ENCODE measurements at regions not wholly inside any gene's neighbourhood (a gene's known extent, or its start where the extent isn't known, plus 50 kb on each side); places are given as distances from the start of the nearest gene placed in this dataset.

DNA sequence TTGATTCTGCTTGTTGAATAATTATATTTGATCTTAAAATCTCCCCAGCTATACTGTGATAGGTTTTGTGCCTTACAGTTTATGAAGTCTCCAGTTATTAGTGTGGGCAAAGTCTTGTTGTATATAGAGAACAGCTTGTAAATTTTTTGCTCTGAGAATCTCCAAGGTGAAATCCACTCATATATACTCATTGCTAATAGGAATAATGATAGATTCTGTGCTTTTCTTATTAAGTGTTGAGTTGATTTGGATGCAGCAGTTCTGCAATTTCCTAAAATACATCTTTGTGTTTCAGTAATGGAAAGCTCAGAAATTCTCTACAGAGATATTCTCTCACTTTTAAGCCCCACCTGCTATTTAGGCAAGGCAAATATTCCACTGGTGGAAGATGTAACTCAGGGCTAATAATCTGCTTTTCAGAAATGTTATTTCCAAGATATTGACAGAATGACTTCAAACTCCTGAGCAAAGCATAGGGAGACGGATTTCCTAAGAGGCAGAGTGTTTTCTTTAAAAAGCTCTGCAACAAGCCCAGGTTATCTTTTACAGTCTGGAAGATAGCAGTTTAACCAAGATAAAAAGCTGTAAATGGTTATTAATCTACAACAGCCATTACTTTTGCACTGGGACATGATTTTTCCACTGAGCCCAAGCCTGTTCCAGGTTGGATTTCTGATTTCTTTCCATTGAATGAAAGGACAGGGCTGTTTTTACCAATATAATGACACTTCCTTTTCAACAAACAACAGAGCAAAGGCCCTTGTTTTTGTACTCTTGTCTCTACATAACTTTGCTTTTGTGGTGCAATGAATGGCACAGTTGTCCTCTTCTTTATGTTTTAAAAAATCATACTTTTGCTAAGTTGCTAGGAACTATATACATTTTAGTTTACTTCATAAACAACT lies 239.9 kb upstream of the ATP2B1 start:
- TF ChIP-seq CTCF (IDR thresholded peaks at IDR 0.05; ENCODE audit: poor library complexity, severe bottlenecking) (no peak), RAD21 (conservative IDR thresholded peaks at IDR 0.05) (no peak), POLR2AphosphoS5 (IDR thresholded peaks at IDR 0.05) (no peak), TAF1 (IDR thresholded peaks at IDR 0.05; ENCODE audit: low read depth) (no peak), SMC3 (conservative IDR thresholded peaks at IDR 0.05; ENCODE audit: poor library complexity) (no peak), EZH2 (IDR thresholded peaks at IDR 0.05; ENCODE audit: borderline replicate concordance, insufficient read depth, low read length, poor library complexity, severe bottlenecking) (no peak), MXI1 (conservative IDR thresholded peaks at IDR 0.05; ENCODE audit: poor library complexity, severe bottlenecking) (no peak), EP300 (conservative IDR thresholded peaks at IDR 0.05; ENCODE audit: poor library complexity, severe bottlenecking) (no peak)
- TF ChIP-seq, protein P1, sequence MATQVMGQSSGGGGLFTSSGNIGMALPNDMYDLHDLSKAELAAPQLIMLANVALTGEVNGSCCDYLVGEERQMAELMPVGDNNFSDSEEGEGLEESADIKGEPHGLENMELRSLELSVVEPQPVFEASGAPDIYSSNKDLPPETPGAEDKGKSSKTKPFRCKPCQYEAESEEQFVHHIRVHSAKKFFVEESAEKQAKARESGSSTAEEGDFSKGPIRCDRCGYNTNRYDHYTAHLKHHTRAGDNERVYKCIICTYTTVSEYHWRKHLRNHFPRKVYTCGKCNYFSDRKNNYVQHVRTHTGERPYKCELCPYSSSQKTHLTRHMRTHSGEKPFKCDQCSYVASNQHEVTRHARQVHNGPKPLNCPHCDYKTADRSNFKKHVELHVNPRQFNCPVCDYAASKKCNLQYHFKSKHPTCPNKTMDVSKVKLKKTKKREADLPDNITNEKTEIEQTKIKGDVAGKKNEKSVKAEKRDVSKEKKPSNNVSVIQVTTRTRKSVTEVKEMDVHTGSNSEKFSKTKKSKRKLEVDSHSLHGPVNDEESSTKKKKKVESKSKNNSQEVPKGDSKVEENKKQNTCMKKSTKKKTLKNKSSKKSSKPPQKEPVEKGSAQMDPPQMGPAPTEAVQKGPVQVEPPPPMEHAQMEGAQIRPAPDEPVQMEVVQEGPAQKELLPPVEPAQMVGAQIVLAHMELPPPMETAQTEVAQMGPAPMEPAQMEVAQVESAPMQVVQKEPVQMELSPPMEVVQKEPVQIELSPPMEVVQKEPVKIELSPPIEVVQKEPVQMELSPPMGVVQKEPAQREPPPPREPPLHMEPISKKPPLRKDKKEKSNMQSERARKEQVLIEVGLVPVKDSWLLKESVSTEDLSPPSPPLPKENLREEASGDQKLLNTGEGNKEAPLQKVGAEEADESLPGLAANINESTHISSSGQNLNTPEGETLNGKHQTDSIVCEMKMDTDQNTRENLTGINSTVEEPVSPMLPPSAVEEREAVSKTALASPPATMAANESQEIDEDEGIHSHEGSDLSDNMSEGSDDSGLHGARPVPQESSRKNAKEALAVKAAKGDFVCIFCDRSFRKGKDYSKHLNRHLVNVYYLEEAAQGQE (IDR thresholded peaks at IDR 0.05; ENCODE audit: borderline replicate concordance): no peak
- H3K9me2 ChIP-seq (ENCODE audit: insufficient read depth, low read length): no peaks in the 10 kb centered on the region
- no peak overlapping the region for H2AFZ ChIP-seq (ENCODE audit: low read depth, low read length)
- H3K27me3 ChIP-seq (ENCODE audit: insufficient read depth, low read depth, low read length): no peaks in the 10 kb centered on the region
- H3K79me2 ChIP-seq (replicated peaks; ENCODE audit: insufficient read depth, low read length): no peaks in the 10 kb centered on the region
- H3K9me3 ChIP-seq (ENCODE audit: low read length): no peaks in the 10 kb centered on the region
- no peaks in the 10 kb centered on the region for H3F3A ChIP-seq (ENCODE audit: insufficient read depth, low read length, poor library complexity, severe bottlenecking)
- H3K27ac ChIP-seq (ENCODE audit: low read length): no peak overlapping the region
- H3K4me2 ChIP-seq (ENCODE audit: low read length): no peak overlapping the region
- H4K20me1 ChIP-seq (ENCODE audit: insufficient read depth): no peaks in the 10 kb centered on the region
- no peak overlapping the region for H3K9ac ChIP-seq (ENCODE audit: low read length)
- H3K36me3 ChIP-seq (ENCODE audit: insufficient read depth, low read length): no peaks in the 10 kb centered on the region
- no peak overlapping the region for H3K4me3 ChIP-seq (ENCODE audit: low read length)

GRCh38 chr12:89947437-89948270 lies 239.0 kb upstream of the ATP2B1 start:
- no peak overlapping the region for H3K9ac ChIP-seq (ENCODE audit: low read length)
- no peaks in the 10 kb centered on the region for H3K79me2 ChIP-seq (replicated peaks; ENCODE audit: insufficient read depth, low read length)
- H3K27me3 ChIP-seq (ENCODE audit: insufficient read depth, low read depth, low read length): no peaks in the 10 kb centered on the region
- H3K36me3 ChIP-seq (ENCODE audit: insufficient read depth, low read length): no peaks in the 10 kb centered on the region
- TF ChIP-seq MXI1 (conservative IDR thresholded peaks at IDR 0.05; ENCODE audit: poor library complexity, severe bottlenecking) (no peak), RAD21 (conservative IDR thresholded peaks at IDR 0.05) (no peak), EZH2 (IDR thresholded peaks at IDR 0.05; ENCODE audit: borderline replicate concordance, insufficient read depth, low read length, poor library complexity, severe bottlenecking) (no peak), TAF1 (IDR thresholded peaks at IDR 0.05; ENCODE audit: low read depth) (no peak), POLR2AphosphoS5 (IDR thresholded peaks at IDR 0.05) (no peak), CTCF (IDR thresholded peaks at IDR 0.05; ENCODE audit: poor library complexity, severe bottlenecking) (no peak), EP300 (conservative IDR thresholded peaks at IDR 0.05; ENCODE audit: poor library complexity, severe bottlenecking) (no peak), SMC3 (conservative IDR thresholded peaks at IDR 0.05; ENCODE audit: poor library complexity) (no peak)
- TF ChIP-seq, protein P1 (IDR thresholded peaks at IDR 0.05; ENCODE audit: borderline replicate concordance): no peak
- no peaks in the 10 kb centered on the region for H3K9me3 ChIP-seq (ENCODE audit: low read length)
- H3K9me2 ChIP-seq (ENCODE audit: insufficient read depth, low read length): no peaks in the 10 kb centered on the region
- H2AFZ ChIP-seq (ENCODE audit: low read depth, low read length): no peak overlapping the region
- H3K4me3 ChIP-seq (ENCODE audit: low read length): no peak overlapping the region
- H3K27ac ChIP-seq (ENCODE audit: low read length): no peak overlapping the region
- no peak overlapping the region for H3K4me2 ChIP-seq (ENCODE audit: low read length)
- no peaks in the 10 kb centered on the region for H4K20me1 ChIP-seq (ENCODE audit: insufficient read depth)
- no peaks in the 10 kb centered on the region for H3F3A ChIP-seq (ENCODE audit: insufficient read depth, low read length, poor library complexity, severe bottlenecking)

Measured in neural cell (in vitro differentiated cells).